GM12878 (cell line): ENCODE measurements at regions not wholly inside any gene's neighbourhood (a gene's known extent, or its start where the extent isn't known, plus 50 kb on each side); places are given as distances from the start of the nearest gene placed in this dataset.

Source experiments
- BCL11A ChIP-seq: IDR thresholded peaks from 2 replicates; pipeline ENCODE4 v1.6.1; 2011; ENCODE audit warnings: low read depth, low read length
- BHLHE40 ChIP-seq, 2 experiments: fragments of 450-650 bp in 1 of 2; IDR thresholded peaks; 2 replicates each; pipeline ENCODE4 v1.6.1; 2011 to 2017; ENCODE audit warnings: low read depth in 2 of 2, borderline replicate concordance in 1 of 2, improper control_type of control experiment in 1 of 2, low read length in 1 of 2, mild to moderate bottlenecking in 1 of 2
- CBFB ChIP-seq: IDR thresholded peaks from 2 replicates; pipeline ENCODE4 v1.6.1; 2016; ENCODE audit warnings: antibody characterized with exemption, low read depth
- CTCF ChIP-seq, 3 experiments: IDR thresholded peaks in 2 of 3; conservative IDR thresholded peaks in 1 of 3; 2 replicates each; pipeline ENCODE4 v1.5.1; 2011; ENCODE audit warnings: low read depth in 3 of 3, low read length in 3 of 3, mild to moderate bottlenecking in 3 of 3, control low read depth in 2 of 3, moderate library complexity in 2 of 3, inconsistent platforms in 1 of 3, mixed read lengths in 1 of 3; ENCODE audit not compliant: control insufficient read depth in 2 of 3, insufficient read depth in 1 of 3; ENCODE audit errors: extremely low read depth in 1 of 3
- ESRRA ChIP-seq: IDR thresholded peaks from 2 replicates; pipeline ENCODE4 v1.6.1; 2012; ENCODE audit warnings: mild to moderate bottlenecking, low read length, improper control_type of control experiment
- EZH2 ChIP-seq: IDR thresholded peaks from 2 replicates; pipeline ENCODE4 v1.6.1; 2012; ENCODE audit warnings: low read depth, mild to moderate bottlenecking, control low read depth, inconsistent platforms, low read length, borderline replicate concordance; ENCODE audit not compliant: control insufficient read depth
- GABPA ChIP-seq: IDR thresholded peaks from 2 replicates; pipeline ENCODE4 v1.6.1; 2014; ENCODE audit warnings: antibody characterized with exemption, low read depth, mild to moderate bottlenecking, inconsistent platforms
- IRF3 ChIP-seq: fragments of 450-650 bp; IDR thresholded peaks from 2 replicates; pipeline ENCODE4 v1.6.1; 2014; ENCODE audit warnings: mild to moderate bottlenecking
- NFIC ChIP-seq: IDR thresholded peaks from 2 replicates; pipeline ENCODE4 v1.6.1; 2012; ENCODE audit warnings: low read depth, mild to moderate bottlenecking, inconsistent platforms, low read length, moderate library complexity
- NRF1 ChIP-seq: conservative IDR thresholded peaks from 2 replicates; pipeline ENCODE4 v1.6.1; 2011; ENCODE audit warnings: mild to moderate bottlenecking, low read depth, low read length, improper control_type of control experiment
- POLR2AphosphoS5 ChIP-seq: IDR thresholded peaks from 2 replicates; pipeline ENCODE4 v1.6.1; 2011; ENCODE audit warnings: mild to moderate bottlenecking, low read length, inconsistent platforms
- SMC3 ChIP-seq: IDR thresholded peaks from 2 replicates; pipeline ENCODE4 v1.6.1; 2011; ENCODE audit warnings: low read length, improper control_type of control experiment, borderline replicate concordance

DNA sequence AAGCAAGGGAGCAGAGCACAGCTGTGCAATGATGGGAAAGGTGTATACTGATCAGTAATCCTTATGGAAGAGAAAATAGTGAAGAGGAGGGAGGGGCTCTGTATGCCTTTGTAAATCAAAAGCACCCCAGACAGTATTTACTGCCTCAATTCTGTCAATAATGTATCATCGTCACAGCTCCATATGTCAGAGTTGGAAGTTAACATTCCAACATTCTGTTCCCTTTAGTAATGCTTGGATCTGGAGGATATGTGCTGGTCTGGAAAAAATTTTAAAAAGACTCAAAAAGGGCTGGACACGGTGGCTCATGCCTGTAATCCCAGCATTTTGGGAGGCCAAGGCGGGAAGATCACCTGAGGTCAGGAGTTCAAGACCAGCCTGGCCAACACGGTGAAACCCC is 310.4 kb downstream of the ACTL7B start:
- TF ChIP-seq EZH2 (no peak), POLR2AphosphoS5 (no peak), GABPA (no peak), BCL11A (no peak), CTCF (IDR thresholded peaks at IDR 0.05 in 2 of 3, conservative IDR thresholded peaks at IDR 0.05 in 1 of 3; ENCODE audit: control insufficient read depth in 2 of 3, extremely low read depth in 1 of 3, insufficient read depth in 1 of 3, low read depth in 3 of 3, low read length in 3 of 3) (no peak), NFIC (no peak), IRF3 (no peak), NRF1 (no peak), CBFB (no peak), ESRRA (no peak), BHLHE40 (IDR thresholded peaks at IDR 0.05; ENCODE audit: borderline replicate concordance in 1 of 2, low read depth in 2 of 2, low read length in 1 of 2) (no peak), SMC3 (no peak)
